Right lobe of liver (tissue), 4 donors: ENCODE measurements at regions not wholly inside any gene's neighbourhood (a gene's known extent, or its start where the extent isn't known, plus 50 kb on each side); places are given as distances from the start of the nearest gene placed in this dataset.

Source experiments
- POLR2A ChIP-seq: fragments of 450-650 bp; IDR thresholded peaks from one replicate; pipeline ENCODE4 v1.6.1; 2017; ENCODE audit warnings: antibody characterized with exemption, mild to moderate bottlenecking
- TF ChIP-seq, protein P1 (sequence below), 4 donors: fragments of 200-600 bp in 3 of 4; fragments of 450-650 bp in 1 of 4; IDR thresholded peaks; one replicate each; pipeline versions ENCODE4 v1.5.1 to v1.8.0; 2016 to 2022; ENCODE audit warnings: antibody characterized with exemption in 4 of 4, mild to moderate bottlenecking in 2 of 4
- donor health status: DM: no; HTN: no; CAD: no.
- donor health status: DM: no; HTN: no; CAD: no.
- donor health status: DM: no; HTN: yes; CAD: no.

DNA sequence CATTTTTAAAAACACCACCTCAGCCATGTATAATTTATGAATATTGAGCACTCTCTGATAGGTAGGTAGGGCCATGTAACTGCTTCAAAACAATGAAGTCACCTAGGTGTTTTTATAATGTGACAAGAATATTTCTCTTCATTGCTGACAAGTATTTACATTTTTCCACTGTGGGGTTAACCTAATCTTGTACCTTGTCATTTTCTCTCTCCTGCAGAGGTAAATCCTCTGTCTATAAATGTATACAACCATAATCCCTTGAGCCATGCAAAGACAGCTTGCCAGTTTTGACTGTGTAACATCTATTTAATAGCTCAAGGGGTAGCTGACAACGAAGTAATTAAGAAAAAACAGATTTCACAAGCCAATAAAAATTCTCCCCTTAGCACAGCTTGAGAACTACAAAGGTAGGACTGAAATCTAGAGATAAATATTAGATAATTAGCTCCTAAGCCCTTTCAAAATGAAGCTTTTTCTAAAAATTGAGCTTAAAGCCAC lies 137.6 kb upstream of the POGK start:
- TF ChIP-seq, protein P1, sequence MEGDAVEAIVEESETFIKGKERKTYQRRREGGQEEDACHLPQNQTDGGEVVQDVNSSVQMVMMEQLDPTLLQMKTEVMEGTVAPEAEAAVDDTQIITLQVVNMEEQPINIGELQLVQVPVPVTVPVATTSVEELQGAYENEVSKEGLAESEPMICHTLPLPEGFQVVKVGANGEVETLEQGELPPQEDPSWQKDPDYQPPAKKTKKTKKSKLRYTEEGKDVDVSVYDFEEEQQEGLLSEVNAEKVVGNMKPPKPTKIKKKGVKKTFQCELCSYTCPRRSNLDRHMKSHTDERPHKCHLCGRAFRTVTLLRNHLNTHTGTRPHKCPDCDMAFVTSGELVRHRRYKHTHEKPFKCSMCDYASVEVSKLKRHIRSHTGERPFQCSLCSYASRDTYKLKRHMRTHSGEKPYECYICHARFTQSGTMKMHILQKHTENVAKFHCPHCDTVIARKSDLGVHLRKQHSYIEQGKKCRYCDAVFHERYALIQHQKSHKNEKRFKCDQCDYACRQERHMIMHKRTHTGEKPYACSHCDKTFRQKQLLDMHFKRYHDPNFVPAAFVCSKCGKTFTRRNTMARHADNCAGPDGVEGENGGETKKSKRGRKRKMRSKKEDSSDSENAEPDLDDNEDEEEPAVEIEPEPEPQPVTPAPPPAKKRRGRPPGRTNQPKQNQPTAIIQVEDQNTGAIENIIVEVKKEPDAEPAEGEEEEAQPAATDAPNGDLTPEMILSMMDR (IDR thresholded peaks at IDR 0.05): no peak
- TF ChIP-seq POLR2A: no peak
